BLaER1 treated with 17β-estradiol and CSF1 and Interleukin-3, amounts not matched to agents 10 nM and 100 nM (cell line): ENCODE measurements at regions not wholly inside any gene's neighbourhood (a gene's known extent, or its start where the extent isn't known, plus 50 kb on each side); places are given as distances from the start of the nearest gene placed in this dataset.
"Not testable (repeated sequence)": the region's sequence is repeated elsewhere in the genome, so short reads cannot be mapped to it uniquely, and the experiment has no call there.

Experiments used
- H3K27ac ChIP-seq, 11 experiments: shearing (Covaris generic); formaldehyde crosslinking; 2 replicates each; pipeline ENCODE4 v1.8.1; 2022
- H3K27me3 ChIP-seq, 11 experiments: shearing (Covaris generic); formaldehyde crosslinking; 2 replicates each; pipeline ENCODE4 v1.8.1; 2022
- H3K36me3 ChIP-seq, 11 experiments: shearing (Covaris generic); formaldehyde crosslinking; 2 replicates each; pipeline ENCODE4 v1.8.1; 2022
- H3K4me1 ChIP-seq, 10 experiments: shearing (Covaris generic); formaldehyde crosslinking; 2 replicates each; pipeline ENCODE4 v1.8.1; 2022
- H3K4me2 ChIP-seq, 11 experiments: shearing (Covaris generic); formaldehyde crosslinking; 2 replicates each; pipeline ENCODE4 v1.8.1; 2022
- H3K4me3 ChIP-seq, 10 experiments: shearing (Covaris generic); formaldehyde crosslinking; 2 replicates each; pipeline ENCODE4 v1.8.1; 2022
- H3K9ac ChIP-seq, 11 experiments: shearing (Covaris generic); formaldehyde crosslinking; 2 replicates each; pipeline ENCODE4 v1.8.1; 2022
- H3K9me3 ChIP-seq, 11 experiments: shearing (Covaris generic); formaldehyde crosslinking; replicated peaks in 1 of 11; 2 replicates each; pipeline ENCODE4 v1.8.1; 2022
- H4K20me1 ChIP-seq, 11 experiments: shearing (Covaris generic); formaldehyde crosslinking; 2 replicates each; pipeline ENCODE4 v1.8.1; 2022
- Cebpa-rat ChIP-seq, 11 experiments: shearing (Covaris generic); IDR thresholded peaks; 2 replicates each; pipeline ENCODE4 v1.8.1; 2022

DNA sequence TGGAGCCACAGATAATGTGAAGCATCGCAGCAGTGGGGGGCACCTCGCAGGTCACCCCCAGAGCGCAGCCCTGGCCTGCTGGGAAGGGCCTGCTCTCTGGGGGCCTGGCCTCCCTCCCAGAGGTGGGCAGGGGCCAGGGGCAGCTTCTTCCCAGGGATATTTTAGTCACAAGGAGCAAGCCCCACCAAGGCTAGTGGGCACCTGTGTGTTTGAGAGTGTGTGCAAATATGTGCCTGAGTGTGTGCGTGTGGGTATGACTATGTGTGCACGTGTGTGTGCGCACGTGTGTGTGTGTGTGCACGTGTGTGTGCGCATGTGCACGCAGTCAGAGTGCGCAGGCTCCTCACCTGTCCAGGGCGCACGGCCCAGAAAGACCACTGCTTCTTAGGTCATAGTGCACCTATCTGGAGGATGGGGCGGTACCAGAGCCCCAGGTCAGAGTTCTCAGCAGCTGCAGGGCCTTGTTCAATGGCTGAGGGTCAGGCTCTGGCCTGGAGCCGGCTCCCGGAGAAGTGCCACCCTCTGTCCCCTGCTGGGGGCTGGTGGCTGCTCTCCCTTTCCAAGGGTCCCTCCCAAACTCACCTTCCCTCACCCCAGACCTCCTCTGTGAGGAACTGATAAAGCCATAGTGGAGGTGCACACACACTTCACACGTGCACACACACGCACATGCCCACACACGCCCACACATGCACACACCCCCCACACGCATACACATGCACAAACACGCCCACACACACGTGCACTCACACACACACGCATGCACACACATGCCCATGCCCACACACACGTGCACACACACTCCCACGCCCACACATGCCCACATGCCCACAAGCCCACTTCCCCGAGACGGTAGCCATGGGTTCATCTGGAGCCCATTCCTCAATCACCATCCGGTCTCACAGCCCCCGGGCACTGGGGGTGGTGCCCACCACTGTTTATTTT is 128.5 kb downstream of the KIF26A start:
- no peak overlapping the region for H3K4me3 ChIP-seq
- peak overlapping the region in 6 of 11 experiments; percentile 25 to 66 (median 49); a peak in 5 of 22 replicates for H3K4me2 ChIP-seq
- no peaks in the 10 kb centered on the region for H3K36me3 ChIP-seq
- H3K27ac ChIP-seq: no peak overlapping the region
- H4K20me1 ChIP-seq: no peaks in the 10 kb centered on the region
- peaks cover 0 to 60% (median 49%) of the 10 kb centered on the region in 10 experiments; a peak in 16 of 20 replicates for H3K4me1 ChIP-seq
- no peak overlapping the region for H3K9ac ChIP-seq
- H3K9me3 ChIP-seq: peaks cover under 1 to 16% (median 6%) of the 10 kb centered on the region in 11 experiments; a peak in 14 of 22 replicates
- H3K27me3 ChIP-seq: no peaks in the 10 kb centered on the region
- no peak for TF ChIP-seq Cebpa-rat (IDR thresholded peaks at IDR 0.05)

DNA sequence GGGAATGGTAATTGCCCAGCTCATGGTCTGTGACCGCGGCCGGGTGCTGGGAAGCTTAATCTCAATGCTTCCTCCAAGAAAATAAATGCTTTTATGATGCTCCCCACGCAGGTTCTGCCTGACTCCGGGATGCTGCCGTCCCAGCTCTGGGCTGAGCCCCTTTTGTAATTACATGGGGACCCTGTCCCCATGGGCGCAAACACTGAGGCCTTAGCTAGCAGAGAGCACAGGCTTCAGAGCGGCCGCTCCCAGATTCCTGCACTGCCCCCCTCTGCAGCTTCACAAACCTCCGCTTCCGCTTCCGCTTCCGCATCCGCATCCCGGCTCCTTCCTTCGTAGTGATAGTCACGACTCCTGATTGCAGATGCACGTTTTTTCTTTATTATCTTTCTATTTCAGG is 129.5 kb downstream of the KIF26A start:
- Histone ChIP-seq H3K9me3 (peaks cover 0 to 11% (median 0%) of the 10 kb centered on the region in 11 experiments; a peak in 4 of 22 replicates), H3K36me3 (no peaks in the 10 kb centered on the region), H3K27ac (peak overlapping the region in 3 of 11 experiments; percentile 7 to 33 (median 9); a peak in 5 of 22 replicates), H3K4me3 (no peak overlapping the region; a peak in 1 of 20 replicates), H3K4me1 (peaks cover 0 to 52% (median 42%) of the 10 kb centered on the region in 10 experiments; a peak in 16 of 20 replicates), H3K9ac (no peak overlapping the region; a peak in 2 of 22 replicates), H3K4me2 (peak overlapping the region; percentile 25 to 66 (median 45)), H3K27me3 (no peaks in the 10 kb centered on the region), H4K20me1 (no peaks in the 10 kb centered on the region)
- TF ChIP-seq Cebpa-rat (IDR thresholded peaks at IDR 0.05): no peak

DNA sequence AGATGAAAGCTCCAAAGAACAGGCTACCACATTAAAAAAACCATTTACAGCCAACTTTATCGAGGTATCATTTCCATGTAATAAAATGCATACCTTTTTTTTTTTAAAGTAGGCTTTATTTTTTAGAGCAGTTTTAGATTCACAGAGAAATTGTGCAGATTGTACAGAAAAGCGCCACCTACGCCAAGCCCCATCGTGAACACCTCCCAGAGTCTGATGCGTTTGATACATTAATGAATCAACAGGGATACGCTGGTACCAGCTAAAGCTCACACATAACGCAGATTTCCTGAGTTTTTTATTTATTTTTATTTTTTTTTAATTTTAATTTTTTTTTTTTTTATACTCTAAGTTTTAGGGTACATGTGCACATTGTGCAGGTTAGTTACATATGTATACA is 129.9 kb downstream of the KIF26A start:
- Histone ChIP-seq H3K4me1 (peaks cover 0 to 48% (median 38%) of the 10 kb centered on the region in 10 experiments; a peak in 16 of 20 replicates), H3K9me3 (peaks cover 0 to 11% (median 0%) of the 10 kb centered on the region in 11 experiments; a peak in 4 of 22 replicates), H3K36me3 (no peaks in the 10 kb centered on the region), H3K27ac (peak overlapping the region in 1 of 11 experiments; percentile 7; a peak in 1 of 22 replicates), H3K4me2 (peak overlapping the region in 10 of 11 experiments; percentile 25 to 66 (median 44); a peak in 16 of 22 replicates), H3K27me3 (no peaks in the 10 kb centered on the region), H4K20me1 (no peaks in the 10 kb centered on the region), H3K9ac (no peak overlapping the region), H3K4me3 (no peak overlapping the region)
- TF ChIP-seq Cebpa-rat (IDR thresholded peaks at IDR 0.05): no peak

DNA sequence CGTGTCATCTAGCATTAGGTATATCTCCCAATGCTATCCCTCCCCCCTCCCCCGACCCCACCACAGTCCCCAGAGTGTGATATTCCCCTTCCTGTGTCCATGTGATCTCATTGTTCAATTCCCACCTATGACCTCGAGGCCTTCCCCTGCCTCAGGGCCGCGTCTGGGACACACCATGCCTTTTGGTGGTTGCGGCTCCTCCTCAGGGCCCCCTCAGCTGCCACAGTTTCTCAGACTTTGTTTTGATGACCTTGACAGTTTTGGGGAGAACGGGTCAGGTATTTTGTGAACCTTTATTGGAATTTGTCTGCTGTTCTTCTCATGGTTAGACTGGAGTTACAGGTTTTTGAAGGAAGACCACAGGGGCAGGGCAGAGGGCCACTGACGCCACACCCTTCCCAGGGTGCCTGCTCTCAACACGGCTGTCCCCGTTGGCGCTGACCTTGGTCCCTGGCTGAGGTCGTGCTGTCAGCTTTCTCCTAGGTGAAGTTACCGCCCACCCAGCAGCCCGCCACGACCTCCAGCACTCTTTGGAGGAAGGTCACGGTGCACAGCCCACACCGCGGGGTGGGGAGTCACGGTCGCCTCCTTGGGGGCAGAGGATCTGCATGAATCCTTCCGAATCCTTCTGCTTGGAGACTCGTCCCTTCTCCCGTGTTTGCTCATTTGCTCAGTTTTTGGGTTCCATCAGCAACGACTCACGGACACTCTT is 130.5 kb downstream of the KIF26A start:
- no peak overlapping the region for H3K27ac ChIP-seq
- H3K4me3 ChIP-seq: no peak overlapping the region
- no peak overlapping the region for H3K9ac ChIP-seq
- no peaks in the 10 kb centered on the region for H3K27me3 ChIP-seq
- H3K4me1 ChIP-seq: peaks cover 0 to 42% (median 32%) of the 10 kb centered on the region in 10 experiments; a peak in 16 of 20 replicates
- H3K36me3 ChIP-seq: no peaks in the 10 kb centered on the region
- H4K20me1 ChIP-seq: no peaks in the 10 kb centered on the region
- no peak overlapping the region for H3K4me2 ChIP-seq
- no peak for TF ChIP-seq Cebpa-rat (IDR thresholded peaks at IDR 0.05)
- H3K9me3 ChIP-seq: peaks cover 0 to 11% (median 0%) of the 10 kb centered on the region in 11 experiments; a peak in 4 of 22 replicates

DNA sequence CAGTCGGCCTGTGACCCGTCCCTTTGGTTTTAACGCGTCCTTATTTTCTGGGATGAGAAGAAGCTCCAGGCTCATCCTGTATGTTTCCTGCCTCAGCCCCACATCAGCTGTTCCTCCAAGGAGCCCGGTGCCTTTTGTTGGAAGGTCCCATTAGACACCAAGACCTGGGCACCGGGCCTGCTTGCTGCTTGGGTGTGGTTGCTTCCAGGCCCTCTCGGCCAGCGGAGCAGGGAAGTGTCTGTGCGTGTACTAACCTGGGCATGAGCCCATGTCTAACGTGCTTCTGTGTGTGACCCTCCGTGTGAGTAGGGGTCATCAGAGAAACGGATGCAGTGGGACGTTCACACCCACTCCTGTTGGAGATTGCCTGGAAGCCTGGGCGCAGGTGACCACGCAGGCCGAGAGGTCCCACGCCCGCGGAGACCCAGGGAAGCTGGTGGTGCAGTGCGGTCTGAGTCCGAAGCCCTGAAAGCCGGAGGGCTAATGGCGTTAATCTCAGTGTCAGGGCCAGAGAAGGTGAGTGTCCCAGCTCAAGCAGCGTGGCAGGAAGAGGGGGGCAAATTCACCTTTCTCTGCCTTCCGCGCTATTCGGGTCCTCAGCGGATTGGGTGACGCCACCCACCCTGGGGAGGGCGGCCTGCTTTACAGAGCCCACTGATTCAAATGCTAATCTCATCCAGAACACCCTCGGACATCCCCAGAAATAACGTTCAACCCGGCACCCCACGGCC is 131.3 kb downstream of the KIF26A start:
- H3K27ac ChIP-seq, H4K20me1 ChIP-seq, H3K4me3 ChIP-seq, H3K9ac ChIP-seq, H3K27me3 ChIP-seq, H3K4me2 ChIP-seq, H3K36me3 ChIP-seq: not testable (repeated sequence)
- Histone ChIP-seq H3K9me3 (peaks cover 0 to 11% (median 0%) of the 10 kb centered on the region in 11 experiments; a peak in 4 of 22 replicates), H3K4me1 (peaks cover 0 to 34% (median 24%) of the 10 kb centered on the region in 10 experiments; a peak in 16 of 20 replicates)

DNA sequence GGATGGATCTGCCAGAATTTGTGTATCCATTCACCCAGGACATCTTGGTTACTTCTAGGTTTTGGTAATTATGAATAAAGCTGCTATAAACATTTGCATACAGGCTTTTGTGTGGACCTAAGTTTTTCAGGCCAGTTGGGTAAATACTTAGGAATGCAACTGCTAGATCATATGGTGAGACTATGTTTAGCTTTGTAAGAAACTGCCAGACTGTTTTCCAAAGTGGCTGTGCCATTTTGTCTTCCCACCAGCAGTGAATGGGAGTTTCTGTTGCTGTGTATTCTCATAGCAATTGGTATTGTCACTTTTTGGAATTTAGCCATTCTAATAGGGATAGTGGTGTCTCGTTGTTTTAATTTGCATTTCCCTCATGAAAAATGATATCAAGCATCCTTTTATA is 133.0 kb downstream of the KIF26A start:
- Histone ChIP-seq H3K27me3 (no peaks in the 10 kb centered on the region), H3K36me3 (no peaks in the 10 kb centered on the region), H3K4me1 (peaks cover 0 to 29% (median 19%) of the 10 kb centered on the region in 10 experiments; a peak in 16 of 20 replicates), H3K9me3 (peaks cover 0 to 11% (median 0%) of the 10 kb centered on the region in 11 experiments; a peak in 4 of 22 replicates), H3K9ac (no peak overlapping the region), H3K4me2 (no peak overlapping the region), H4K20me1 (no peaks in the 10 kb centered on the region), H3K4me3 (no peak overlapping the region), H3K27ac (no peak overlapping the region)
- TF ChIP-seq Cebpa-rat (IDR thresholded peaks at IDR 0.05): no peak

DNA sequence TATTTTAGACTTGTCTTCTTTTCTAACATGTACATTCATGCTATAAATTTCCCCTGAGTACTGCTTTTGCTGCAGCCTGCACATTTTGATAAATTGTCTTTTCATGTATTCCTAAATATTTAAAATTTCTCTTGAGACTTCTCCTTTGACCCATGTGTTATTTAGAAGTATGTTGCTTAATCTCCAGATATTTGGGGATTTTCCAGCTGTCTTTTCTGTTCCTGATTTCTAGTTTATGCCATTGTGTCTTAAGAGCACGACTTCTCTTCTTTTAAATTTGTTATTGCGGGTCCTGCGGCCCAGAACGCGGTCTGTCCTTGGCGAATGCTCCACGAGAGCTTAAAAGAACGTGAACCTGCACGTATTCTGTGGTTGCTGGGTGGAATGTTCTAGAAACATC is 136.4 kb downstream of the KIF26A start:
- Histone ChIP-seq H3K4me1 (peaks cover 0 to 25% (median 17%) of the 10 kb centered on the region in 10 experiments; a peak in 14 of 20 replicates), H4K20me1 (no peaks in the 10 kb centered on the region), H3K4me2 (no peak overlapping the region), H3K27ac (no peak overlapping the region), H3K9ac (no peak overlapping the region), H3K36me3 (no peaks in the 10 kb centered on the region), H3K9me3 (peaks cover 0 to under 1% (median 0%) of the 10 kb centered on the region in 11 experiments; a peak in 2 of 22 replicates), H3K27me3 (no peaks in the 10 kb centered on the region), H3K4me3 (no peak overlapping the region)
- TF ChIP-seq Cebpa-rat (IDR thresholded peaks at IDR 0.05): no peak

DNA sequence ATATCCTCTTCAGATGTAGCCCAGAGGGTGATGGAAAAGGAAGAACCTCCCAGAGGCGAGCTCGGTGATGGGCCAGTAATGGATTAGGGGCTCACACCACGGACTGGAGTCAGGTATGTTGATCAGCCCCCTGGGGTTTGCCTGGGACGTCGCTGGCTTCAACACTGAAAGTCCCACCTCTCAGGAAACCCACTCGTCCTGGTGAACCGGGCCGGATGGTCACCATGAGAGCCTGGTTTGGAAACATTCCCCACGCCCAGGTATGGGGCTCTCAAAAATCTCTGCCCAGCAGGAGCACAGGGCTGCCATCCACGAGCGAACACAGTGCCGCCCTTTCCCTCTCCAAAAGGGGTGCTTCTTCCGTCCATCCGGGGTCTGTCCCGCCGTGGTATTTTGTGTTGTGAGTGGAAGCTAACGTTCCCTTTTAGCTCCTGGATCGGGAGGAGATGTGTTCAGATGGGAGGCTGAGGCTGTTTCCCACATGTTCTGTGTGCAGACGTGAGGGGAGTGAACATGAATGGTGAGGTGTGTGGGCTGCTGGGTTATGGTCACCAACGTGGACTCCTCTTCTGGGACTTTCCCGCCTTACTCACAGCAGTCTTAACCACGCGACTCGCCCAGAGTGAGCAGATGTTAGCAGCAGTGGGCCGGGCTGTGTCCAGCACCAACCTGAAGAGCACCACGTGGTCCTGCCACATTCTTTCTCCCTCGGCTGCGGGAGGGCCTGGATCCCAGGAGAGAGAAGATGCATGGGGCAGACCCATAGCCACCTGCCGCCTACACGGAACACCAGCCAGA is 139.2 kb downstream of the KIF26A start:
- Histone ChIP-seq H3K4me3 (no peak overlapping the region), H3K9ac (no peak overlapping the region), H3K36me3 (no peaks in the 10 kb centered on the region), H3K27ac (no peak overlapping the region), H3K9me3 (no peaks in the 10 kb centered on the region), H4K20me1 (no peaks in the 10 kb centered on the region), H3K4me1 (peaks cover 0 to 48% (median 35%) of the 10 kb centered on the region in 10 experiments; a peak in 16 of 20 replicates), H3K27me3 (no peaks in the 10 kb centered on the region), H3K4me2 (peak overlapping the region in 7 of 11 experiments; percentile 40 to 75 (median 59); a peak in 11 of 22 replicates)
- TF ChIP-seq Cebpa-rat (IDR thresholded peaks at IDR 0.05): no peak
